Lung microvascular endothelial cell (primary cell): ENCODE measurements at regions not wholly inside any gene's neighbourhood (a gene's known extent, or its start where the extent isn't known, plus 50 kb on each side); places are given as distances from the start of the nearest gene placed in this dataset.
A peak's percentile ranks its signal among the peaks of the same experiment; 100 is the strongest.

Experiments
- DNase-seq, 2 donors: peaks; one replicate each; pipeline versions ENCODE4 v3.0.0 to v3.0.0-alpha.2; 2010; ENCODE audit warnings: low read depth in 2 of 2

- no peak for DNase-seq
Observed at GRCh38 chr18:45266023-45266422, 349.3 kb upstream of the SLC14A2 start.

DNA sequence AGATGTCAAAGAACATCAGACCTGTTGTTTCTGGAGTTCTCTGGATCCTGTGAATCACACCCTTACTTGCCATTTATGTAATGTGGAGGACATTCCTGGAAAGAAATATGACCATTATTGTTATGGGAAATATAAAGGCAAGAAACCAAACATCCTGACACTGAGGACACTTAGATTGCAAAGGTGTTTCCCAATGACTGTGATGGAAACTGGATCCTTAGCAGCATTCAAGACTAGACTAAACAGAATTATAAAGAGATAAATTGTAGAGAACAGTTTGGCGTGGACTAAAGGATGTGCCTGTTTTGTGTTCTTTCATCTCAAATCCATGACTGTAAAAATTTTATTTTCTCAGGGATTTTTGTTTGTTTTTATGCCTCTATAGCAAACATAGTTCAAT is 347.7 kb upstream of the SLC14A2 start:
- DNase-seq = no peak

- DNase-seq = no peak
Observed at GRCh38 chr18:45268583-45268982, 346.7 kb upstream of the SLC14A2 start.

DNA sequence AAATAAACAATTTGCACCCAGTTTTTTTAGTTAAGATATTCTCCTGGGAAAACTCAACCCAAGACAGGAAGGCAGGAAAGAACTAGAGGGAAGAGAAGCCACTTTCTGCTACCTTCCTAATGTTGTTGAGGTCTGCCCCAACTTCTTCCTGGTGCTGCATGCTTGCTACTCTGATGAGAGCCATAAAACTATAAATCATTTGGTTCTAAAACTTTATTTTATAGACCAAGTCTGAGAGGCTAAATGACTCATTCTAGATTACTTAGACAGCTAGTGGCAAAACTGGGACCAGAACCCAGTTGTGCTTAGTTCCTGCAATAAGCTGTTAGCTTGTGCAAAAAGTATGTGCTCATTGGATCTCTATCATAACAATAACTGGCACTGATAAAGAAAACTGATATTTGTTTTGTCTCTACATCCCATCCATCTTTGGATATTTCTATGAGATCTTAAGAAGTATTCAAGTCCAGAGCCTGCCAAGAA is 344.9 kb upstream of the SLC14A2 start:
- DNase-seq = no peak

DNA sequence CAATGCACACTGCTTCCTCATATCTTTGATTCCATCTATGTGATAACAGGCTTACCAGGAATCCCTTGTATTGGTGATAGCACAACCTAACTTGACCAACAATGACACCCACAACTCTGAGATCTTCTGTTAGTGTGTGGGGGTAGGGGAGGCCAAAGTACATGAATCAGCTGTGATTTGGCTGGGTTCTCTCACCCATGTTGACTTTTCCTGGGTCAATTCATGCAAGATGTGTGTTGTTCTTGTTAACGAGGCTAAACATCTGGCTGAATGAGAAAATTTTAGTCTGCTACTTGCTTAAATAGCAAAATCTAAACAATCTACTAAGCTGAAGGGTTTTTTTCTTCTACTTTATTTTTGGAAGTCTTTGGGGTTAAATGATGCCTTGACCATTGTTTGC is 341.2 kb upstream of the SLC14A2 start:
- DNase-seq = no peak

- DNase-seq = peak; percentile 21 to 36
Observed at GRCh38 chr18:45275367-45276113, 339.7 kb upstream of the SLC14A2 start.

GRCh38 chr18:45276878-45277277 is 338.4 kb upstream of the SLC14A2 start:
- DNase-seq = no peak

DNA sequence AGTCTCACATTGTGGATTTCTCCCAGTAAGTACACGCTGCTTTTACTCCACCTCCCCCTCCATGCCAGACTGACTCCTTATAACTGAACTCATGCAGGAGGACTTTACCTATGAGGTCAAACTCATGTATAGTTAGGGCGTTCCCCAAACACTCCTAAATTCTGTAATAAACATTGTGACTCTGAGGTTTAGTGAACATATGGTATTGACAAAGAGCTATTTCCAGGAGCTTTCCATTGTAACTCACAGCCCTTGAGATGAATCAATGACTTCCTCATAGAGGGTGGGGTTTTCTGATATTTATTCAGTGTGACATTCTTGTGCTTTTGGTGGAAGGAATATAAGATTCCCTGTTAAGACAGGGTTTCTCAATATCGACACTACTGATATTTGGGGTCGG is 337.4 kb upstream of the SLC14A2 start:
- DNase-seq = no peak

GRCh38 chr18:45280481-45281276 is 334.6 kb upstream of the SLC14A2 start:
- no peak for DNase-seq

- DNase-seq = no peak
Observed at GRCh38 chr18:45282101-45282812, 333.0 kb upstream of the SLC14A2 start.

GRCh38 chr18:45284174-45284573 is 331.1 kb upstream of the SLC14A2 start:
- no peak for DNase-seq

- DNase-seq = no peak
Observed at GRCh38 chr18:45284851-45285250, 330.4 kb upstream of the SLC14A2 start.

- DNase-seq = no peak
Observed at GRCh38 chr18:45285251-45285650, 330.0 kb upstream of the SLC14A2 start.

DNA sequence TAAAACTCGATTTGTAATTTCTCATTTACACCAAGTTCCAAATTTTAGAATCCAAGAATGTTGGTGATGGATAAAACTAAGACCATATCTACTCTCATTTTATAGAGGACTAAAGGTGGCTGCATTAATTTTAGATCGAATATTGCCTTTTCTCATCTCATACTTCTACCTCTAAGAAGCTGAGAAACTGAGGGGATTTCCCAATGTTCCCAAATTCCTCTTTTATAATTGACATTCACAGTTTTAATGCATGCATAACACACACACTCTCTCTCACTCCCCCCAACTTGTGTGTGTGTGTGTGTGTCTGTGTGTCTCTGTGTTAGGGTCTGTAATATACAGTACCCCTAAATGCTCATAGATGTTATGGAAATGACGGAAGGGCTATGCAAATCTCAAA is 328.8 kb upstream of the SLC14A2 start:
- no peak for DNase-seq

DNA sequence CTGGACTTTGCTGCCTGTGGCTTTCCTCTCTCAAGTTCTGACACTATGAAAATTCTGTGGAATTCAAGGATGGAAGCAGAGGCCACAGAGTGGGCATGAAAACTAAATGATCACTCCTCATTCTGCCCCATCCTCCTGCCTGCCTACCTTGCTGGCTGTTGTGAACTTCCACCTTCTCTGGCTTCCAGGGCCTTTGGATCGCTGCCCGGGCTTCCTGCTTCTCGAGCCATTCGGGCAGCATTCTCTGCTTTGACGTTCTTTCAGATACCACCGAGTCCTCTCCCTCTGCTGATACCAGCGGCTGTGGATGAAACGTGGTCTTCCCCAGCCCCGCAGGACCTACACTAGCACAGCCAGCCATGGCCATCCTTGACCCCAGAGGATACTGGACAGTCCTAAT is 327.7 kb upstream of the SLC14A2 start:
- DNase-seq = no peak

DNA sequence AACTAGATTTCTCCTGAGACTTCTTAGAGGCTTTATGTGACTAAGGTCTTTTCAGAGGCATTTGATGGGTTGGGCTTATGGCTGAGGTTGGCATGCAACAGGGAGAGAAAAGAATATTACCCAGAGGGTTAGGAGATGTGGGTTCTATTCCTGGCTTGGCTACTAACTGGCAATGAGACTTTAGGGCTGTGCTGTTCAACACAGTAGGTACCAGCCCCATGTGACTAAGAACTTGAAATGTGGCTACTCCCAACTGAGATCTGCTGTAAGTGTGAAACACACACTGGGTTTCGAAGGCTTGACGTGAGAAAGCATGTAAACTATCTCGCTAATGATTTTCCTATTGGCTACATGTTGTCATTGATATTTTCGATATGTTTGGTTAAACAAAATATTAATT is 324.9 kb upstream of the SLC14A2 start:
- no peak for DNase-seq

DNA sequence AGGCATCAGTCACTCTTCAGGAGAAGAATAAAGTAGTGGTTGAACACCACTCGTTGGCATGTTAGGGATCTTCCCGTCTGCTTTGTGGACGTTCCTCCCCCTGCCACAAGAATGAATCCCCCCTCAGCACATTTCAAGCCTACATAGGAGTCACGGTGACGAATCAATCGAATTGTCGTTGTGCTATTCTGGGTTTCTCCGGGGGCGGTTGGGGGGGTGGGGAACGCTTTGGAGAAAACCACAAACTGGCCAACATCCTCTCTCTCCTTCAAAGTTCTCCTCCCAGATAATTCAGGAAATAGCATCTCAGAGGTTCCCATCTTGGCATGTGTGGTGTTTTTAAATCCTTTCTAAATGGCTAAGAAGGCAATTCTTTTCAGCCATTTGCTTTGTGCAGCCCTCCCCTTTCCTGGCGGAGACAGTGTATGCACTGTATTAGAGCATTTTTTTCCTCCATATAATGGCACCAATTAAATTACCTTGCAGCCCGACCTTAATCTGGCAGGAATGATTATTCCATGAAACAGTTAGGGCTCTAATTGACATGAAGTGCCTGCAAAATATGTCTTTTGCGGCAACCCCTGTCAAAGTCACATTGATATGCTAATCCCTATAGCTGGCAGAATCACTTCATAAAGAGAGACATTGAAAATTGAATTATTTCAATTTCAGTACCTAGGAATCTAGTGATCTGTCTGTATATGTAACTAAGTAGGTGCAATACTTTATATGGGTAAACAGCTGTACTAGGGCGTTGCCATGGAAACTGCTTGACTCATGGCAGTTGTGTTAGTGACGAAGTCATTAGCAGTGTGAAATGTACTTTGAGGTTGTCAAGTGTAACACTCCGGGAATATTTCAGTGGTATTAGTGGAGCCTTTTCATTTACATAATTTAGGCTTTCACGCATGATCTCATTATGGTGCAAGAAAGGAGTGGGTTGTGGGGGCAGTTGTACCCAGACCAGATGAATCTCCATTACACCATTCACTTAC is 323.4 kb upstream of the SLC14A2 start:
- DNase-seq = no peak

- no peak for DNase-seq
Observed at GRCh38 chr18:45295388-45295787, 319.9 kb upstream of the SLC14A2 start.

GRCh38 chr18:45298986-45299385 is 316.3 kb upstream of the SLC14A2 start:
- DNase-seq = no peak

- no peak for DNase-seq
Observed at GRCh38 chr18:45303026-45303425, 312.2 kb upstream of the SLC14A2 start.

- DNase-seq = no peak
Observed at GRCh38 chr18:45304558-45304957, 310.7 kb upstream of the SLC14A2 start.
